ENCODE measurements at regions not wholly inside any gene's neighbourhood (a gene's known extent, or its start where the extent isn't known, plus 50 kb on each side); places are given as distances from the start of the nearest gene placed in this dataset.

DNA sequence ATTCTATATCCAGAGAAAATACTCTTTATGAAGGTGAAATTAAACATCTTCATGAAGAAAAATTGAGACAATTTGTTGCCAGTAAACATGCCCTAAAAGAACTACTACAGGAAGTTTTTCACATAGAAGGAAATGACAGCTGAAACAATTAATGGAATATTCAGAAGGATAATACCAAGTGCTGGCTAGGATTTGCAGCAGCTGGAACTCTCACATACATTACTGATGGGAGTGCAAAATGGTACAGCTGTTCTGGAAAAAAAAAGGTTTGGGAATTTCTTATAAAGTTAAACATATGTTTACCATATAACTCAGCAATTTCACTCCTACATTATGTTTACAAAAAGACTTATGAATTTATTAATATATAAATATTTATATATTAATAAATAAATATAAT lies 193.2 kb upstream of the FAT4 start:
- TF ChIP-seq, protein P1, sequence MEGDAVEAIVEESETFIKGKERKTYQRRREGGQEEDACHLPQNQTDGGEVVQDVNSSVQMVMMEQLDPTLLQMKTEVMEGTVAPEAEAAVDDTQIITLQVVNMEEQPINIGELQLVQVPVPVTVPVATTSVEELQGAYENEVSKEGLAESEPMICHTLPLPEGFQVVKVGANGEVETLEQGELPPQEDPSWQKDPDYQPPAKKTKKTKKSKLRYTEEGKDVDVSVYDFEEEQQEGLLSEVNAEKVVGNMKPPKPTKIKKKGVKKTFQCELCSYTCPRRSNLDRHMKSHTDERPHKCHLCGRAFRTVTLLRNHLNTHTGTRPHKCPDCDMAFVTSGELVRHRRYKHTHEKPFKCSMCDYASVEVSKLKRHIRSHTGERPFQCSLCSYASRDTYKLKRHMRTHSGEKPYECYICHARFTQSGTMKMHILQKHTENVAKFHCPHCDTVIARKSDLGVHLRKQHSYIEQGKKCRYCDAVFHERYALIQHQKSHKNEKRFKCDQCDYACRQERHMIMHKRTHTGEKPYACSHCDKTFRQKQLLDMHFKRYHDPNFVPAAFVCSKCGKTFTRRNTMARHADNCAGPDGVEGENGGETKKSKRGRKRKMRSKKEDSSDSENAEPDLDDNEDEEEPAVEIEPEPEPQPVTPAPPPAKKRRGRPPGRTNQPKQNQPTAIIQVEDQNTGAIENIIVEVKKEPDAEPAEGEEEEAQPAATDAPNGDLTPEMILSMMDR (IDR thresholded peaks at IDR 0.05; ENCODE audit: low read depth, low read length) = no peak
- no peak overlapping the region for H3K4me3 ChIP-seq (ENCODE audit: low read depth, low read length)

DNA sequence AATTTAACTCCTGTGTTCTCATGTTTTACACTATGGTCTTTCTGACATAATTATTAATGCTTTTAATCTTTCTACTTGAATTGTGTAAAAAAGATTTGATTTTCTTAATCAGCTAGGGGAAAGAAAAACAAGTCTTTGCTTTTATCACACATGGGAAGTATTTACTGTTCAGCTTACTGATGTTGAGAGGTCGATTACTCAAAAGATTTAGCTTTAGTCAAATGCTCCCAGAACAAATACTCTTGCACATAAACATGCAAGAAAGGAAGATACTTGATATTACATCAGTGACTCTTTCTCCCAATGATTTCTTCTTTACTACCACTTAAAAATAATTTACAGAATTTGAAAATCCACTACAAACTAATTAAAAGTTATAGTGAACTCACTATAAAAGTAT lies 198.3 kb upstream of the FAT4 start:
- no peak overlapping the region for H3K4me3 ChIP-seq (ENCODE audit: low read depth, low read length)
- TF ChIP-seq, protein P1 (IDR thresholded peaks at IDR 0.05; ENCODE audit: low read depth, low read length) = no peak

DNA sequence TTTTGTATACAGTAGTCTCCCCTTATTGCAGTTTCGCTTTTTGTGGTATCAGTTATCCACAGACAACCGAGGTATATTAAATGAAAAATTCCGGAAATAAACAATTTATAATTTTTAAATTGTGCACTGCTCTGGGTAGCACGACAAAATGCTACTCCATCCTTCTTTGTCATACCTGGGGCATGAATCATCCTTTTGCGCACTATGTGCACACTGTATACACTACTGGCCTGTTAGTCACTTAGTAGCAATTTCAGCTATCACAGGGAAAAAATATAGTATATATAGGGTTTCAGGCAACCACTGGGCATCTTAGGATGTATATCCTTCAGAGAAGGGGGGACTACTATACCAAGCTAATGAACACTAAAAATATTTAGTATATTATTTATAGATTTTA lies 198.8 kb upstream of the FAT4 start:
- TF ChIP-seq, protein P1 (IDR thresholded peaks at IDR 0.05; ENCODE audit: low read depth, low read length) = no peak
- no peak overlapping the region for H3K4me3 ChIP-seq (ENCODE audit: low read depth, low read length)

DNA sequence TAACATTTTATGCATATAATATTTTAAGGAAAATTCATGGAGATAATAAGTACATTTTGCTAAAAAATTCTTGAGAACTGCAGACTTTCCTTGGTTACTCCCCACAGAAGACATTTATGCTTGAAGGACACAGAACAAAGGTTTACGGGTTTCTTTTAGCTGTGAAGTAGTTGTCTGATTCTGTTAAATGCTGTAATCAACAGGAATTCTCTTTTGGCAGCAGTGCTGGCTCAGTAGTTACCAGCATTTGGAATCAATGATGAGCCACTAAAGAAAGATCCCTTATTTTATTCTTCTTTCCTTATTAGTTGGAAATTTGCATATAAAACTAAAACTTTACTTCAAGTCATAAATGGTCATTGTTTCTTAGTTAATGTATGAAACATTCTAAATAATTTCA lies 199.3 kb upstream of the FAT4 start:
- TF ChIP-seq, protein P1 (IDR thresholded peaks at IDR 0.05; ENCODE audit: low read depth, low read length) = no peak
- H3K4me3 ChIP-seq (ENCODE audit: low read depth, low read length) = no peak overlapping the region

DNA sequence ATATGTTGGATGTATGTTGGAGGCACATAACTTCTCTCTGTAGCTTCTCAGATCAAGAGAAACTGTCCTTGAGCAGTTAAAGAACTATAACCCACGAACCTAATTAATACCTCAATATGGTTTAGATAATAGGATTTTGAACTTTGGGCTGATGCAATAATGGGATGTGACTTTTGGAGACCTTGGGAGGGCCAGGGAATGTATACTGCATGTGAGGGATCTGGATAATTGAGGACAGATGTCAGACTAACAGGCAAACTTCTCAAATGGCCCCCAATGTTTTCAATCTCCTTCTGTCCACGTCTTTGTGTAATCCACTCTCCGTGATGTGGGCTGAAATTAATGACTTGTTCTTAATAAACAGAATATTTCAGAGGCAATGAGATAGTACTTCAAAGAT lies 202.2 kb upstream of the FAT4 start:
- TF ChIP-seq, protein P1 (IDR thresholded peaks at IDR 0.05; ENCODE audit: low read depth, low read length) = no peak
- H3K4me3 ChIP-seq (ENCODE audit: low read depth, low read length) = no peak overlapping the region

DNA sequence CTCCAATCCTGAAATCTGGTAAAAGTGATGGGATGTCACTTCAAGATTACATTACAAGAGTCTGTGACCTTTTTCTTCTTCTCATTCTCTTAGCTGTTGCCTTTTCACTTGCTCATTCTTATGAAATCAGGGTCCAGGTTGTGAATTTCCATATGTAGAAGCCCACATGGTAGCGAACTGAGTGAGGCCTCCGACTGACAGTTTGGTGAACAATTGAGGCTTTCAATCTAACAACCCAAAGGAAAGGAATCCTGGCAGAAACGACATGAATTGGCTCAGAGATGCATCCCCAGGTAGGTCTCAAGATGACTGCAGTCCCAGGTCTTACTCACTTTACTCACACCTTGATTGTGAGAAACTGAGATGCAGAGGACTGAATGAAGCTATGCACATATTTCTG lies 203.4 kb upstream of the FAT4 start:
- no peak overlapping the region for H3K4me3 ChIP-seq (ENCODE audit: low read depth, low read length)
- TF ChIP-seq, protein P1 (IDR thresholded peaks at IDR 0.05; ENCODE audit: low read depth, low read length) = no peak

DNA sequence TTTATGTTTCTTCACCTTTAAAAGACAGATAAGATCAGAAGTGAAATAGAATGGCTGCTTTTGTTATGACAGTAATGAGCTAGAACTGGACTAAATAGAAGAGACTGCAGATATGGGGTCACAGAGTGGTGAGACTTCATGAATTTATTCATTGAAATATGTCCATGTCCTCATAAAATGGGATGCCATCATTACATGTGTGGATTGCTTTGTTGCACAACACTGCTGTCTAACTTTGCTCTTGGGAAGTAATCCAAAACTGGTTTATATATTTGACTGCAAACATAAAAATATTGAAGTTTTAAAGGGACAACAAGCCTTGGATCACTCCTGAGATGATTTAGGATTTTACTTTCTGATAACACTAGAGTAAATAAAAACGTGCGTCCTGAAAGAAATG lies 209.2 kb upstream of the FAT4 start:
- TF ChIP-seq, protein P1 (IDR thresholded peaks at IDR 0.05; ENCODE audit: low read depth, low read length) = no peak
- no peak overlapping the region for H3K4me3 ChIP-seq (ENCODE audit: low read depth, low read length)

Measured in WI38 (cell line).